H1 (cell line): ENCODE measurements at regions not wholly inside any gene's neighbourhood (a gene's known extent, or its start where the extent isn't known, plus 50 kb on each side); places are given as distances from the start of the nearest gene placed in this dataset.

Source experiments
- CTCF ChIA-PET: fragments of 300-600 bp; sonication (Branson Sonifier 250); formaldehyde crosslinking; loops from one replicate; lab custom pipeline; 2021; ENCODE audit not compliant: partially characterized antibody; lab: Charles Lee
- POLR2A ChIA-PET: fragments of 300-600 bp; sonication (Branson Sonifier 250); formaldehyde crosslinking; loops from one replicate; lab custom pipeline; 2021; ENCODE audit warnings: inconsistent platforms; ENCODE audit not compliant: partially characterized antibody; lab: Charles Lee
- DNase-seq, 2 experiments: peaks; one replicate each; pipeline versions ENCODE4 v3.0.0 to v3.0.0-alpha.2; 2010 to 2022; ENCODE audit warnings: low spot score in 2 of 2, low read depth in 1 of 2, mixed read lengths in 1 of 2
- FAIRE-seq: peaks from 2 replicates; lab custom pipeline; 2011; peaks lifted over from hg19 to GRCh38; lab: Jason Lieb, UNC
- H2AFZ ChIP-seq: 2 replicates; pipeline ENCODE4 v1.8.1; 2012; ENCODE audit warnings: low read length, inconsistent platforms
- H2AK5ac ChIP-seq: 2 replicates; pipeline ENCODE4 v1.6.1; 2013; ENCODE audit warnings: low read depth, low read length
- H2BK120ac ChIP-seq: replicated peaks from 2 replicates; pipeline ENCODE3; 2013; ENCODE audit warnings: low read depth, low read length, inconsistent platforms
- H2BK12ac ChIP-seq: 2 replicates; pipeline ENCODE4 v1.6.1; 2013; ENCODE audit warnings: low read depth, low read length
- H2BK15ac ChIP-seq: 2 replicates; pipeline ENCODE4 v1.6.1; 2013; ENCODE audit warnings: low read length
- H2BK20ac ChIP-seq: 2 replicates; pipeline ENCODE4 v1.6.1; 2013; ENCODE audit warnings: low read length
- H2BK5ac ChIP-seq: 2 replicates; pipeline ENCODE4 v1.6.1; 2013; ENCODE audit warnings: low read depth, low read length
- H3K14ac ChIP-seq: 2 replicates; pipeline ENCODE4 v1.6.1; 2013; ENCODE audit warnings: inconsistent platforms; ENCODE audit not compliant: insufficient read length
- H3K18ac ChIP-seq: 2 replicates; pipeline ENCODE4 v1.6.1; 2013; ENCODE audit warnings: low read length; ENCODE audit errors: extremely low read depth
- H3K23ac ChIP-seq: 2 replicates; pipeline ENCODE4 v1.6.1; 2013; ENCODE audit warnings: inconsistent platforms; ENCODE audit not compliant: insufficient read length
- H3K23me2 ChIP-seq: 2 replicates; pipeline ENCODE4 v1.6.1; 2013; ENCODE audit warnings: low read depth, low read length
- H3K27ac ChIP-seq: 2 replicates; pipeline ENCODE4 v1.6.1; 2011; ENCODE audit warnings: low read depth, low read length, inconsistent platforms
- H3K27me3 ChIP-seq, 4 experiments: replicated peaks in 1 of 4; 1 replicate in 1 of 4; 2 replicates in 3 of 4; pipeline versions ENCODE4 v1.6.1 to v1.8.1; 2011 to 2013; ENCODE audit warnings: low read length in 3 of 4, mild to moderate bottlenecking in 3 of 4, inconsistent platforms in 2 of 4, mixed read lengths in 2 of 4, moderate library complexity in 1 of 4; ENCODE audit not compliant: control insufficient read depth in 3 of 4, insufficient read depth in 3 of 4; ENCODE audit errors: extremely low read depth in 1 of 4
- H3K36me3 ChIP-seq, 4 experiments: 2 replicates each; pipeline versions ENCODE4 v1.6.1 to v1.8.1; 2011 to 2013; ENCODE audit warnings: mild to moderate bottlenecking in 4 of 4, low read length in 3 of 4, moderate library complexity in 2 of 4, control low read depth in 1 of 4, inconsistent platforms in 1 of 4; ENCODE audit not compliant: insufficient read depth in 4 of 4, control insufficient read depth in 2 of 4
- H3K4ac ChIP-seq: replicated peaks from 2 replicates; pipeline ENCODE3; 2013; ENCODE audit warnings: low read length, low read depth, mixed read lengths, inconsistent platforms; ENCODE audit not compliant: insufficient read length
- H3K4me1 ChIP-seq, 4 experiments: replicated peaks in 1 of 4; 1 replicate in 1 of 4; 2 replicates in 3 of 4; pipeline versions ENCODE4 v1.6.1 to v1.8.1; 2011 to 2013; ENCODE audit warnings: low read length in 3 of 4, inconsistent platforms in 2 of 4, mixed read lengths in 1 of 4; ENCODE audit not compliant: insufficient read depth in 4 of 4, control insufficient read depth in 3 of 4
- H3K4me2 ChIP-seq, 2 experiments: 2 replicates each; pipeline versions ENCODE4 v1.6.1 to v1.8.1; 2011 to 2013; ENCODE audit warnings: low read depth in 2 of 2, low read length in 2 of 2, control low read depth in 1 of 2, inconsistent platforms in 1 of 2, mild to moderate bottlenecking in 1 of 2; ENCODE audit not compliant: insufficient read depth in 1 of 2
- H3K4me3 ChIP-seq, 4 experiments: fragments of 200-600, 300-600 bp in 1 of 4; sonication (generic), shearing (Covaris generic), sonication (Bioruptor Twin) in 1 of 4; 2 replicates each; pipeline versions ENCODE4 v1.5.1 to v1.8.1; 2011 to 2016; ENCODE audit warnings: low read length in 4 of 4, low read depth in 3 of 4, control low read depth in 2 of 4, inconsistent platforms in 2 of 4, mild to moderate bottlenecking in 2 of 4, mixed read lengths in 1 of 4, moderate library complexity in 1 of 4; ENCODE audit not compliant: insufficient read depth in 2 of 4; ENCODE audit errors: extremely low read depth in 1 of 4
- H3K56ac ChIP-seq: replicated peaks from 2 replicates; pipeline ENCODE3; 2013; ENCODE audit warnings: low read depth, mild to moderate bottlenecking, mixed read lengths, low read length, inconsistent platforms; ENCODE audit not compliant: insufficient read length
- H3K79me1 ChIP-seq: 2 replicates; pipeline ENCODE4 v1.6.1; 2013; ENCODE audit warnings: low read depth, low read length, control low read depth
- H3K79me2 ChIP-seq, 2 experiments: 2 replicates each; pipeline versions ENCODE4 v1.6.1 to v1.8.1; 2012 to 2013; ENCODE audit warnings: low read length in 2 of 2, mild to moderate bottlenecking in 2 of 2, inconsistent platforms in 1 of 2; ENCODE audit not compliant: insufficient read depth in 2 of 2, control insufficient read depth in 1 of 2
- H3K9ac ChIP-seq, 4 experiments: replicated peaks in 1 of 4; 1 replicate in 1 of 4; 2 replicates in 3 of 4; pipeline versions ENCODE4 v1.6.1 to v1.8.1; 2011 to 2013; ENCODE audit warnings: low read depth in 3 of 4, low read length in 3 of 4, control low read depth in 2 of 4, mild to moderate bottlenecking in 2 of 4, moderate library complexity in 2 of 4, inconsistent platforms in 1 of 4; ENCODE audit errors: extremely low read depth in 1 of 4
- H3K9me3 ChIP-seq, 2 experiments: 2 replicates each; pipeline versions ENCODE4 v1.6.1 to v1.8.1; 2012 to 2013; ENCODE audit warnings: mild to moderate bottlenecking in 2 of 2, moderate library complexity in 2 of 2, control low read depth in 1 of 2, inconsistent platforms in 1 of 2, low read depth in 1 of 2, low read length in 1 of 2, mixed read lengths in 1 of 2; ENCODE audit not compliant: insufficient read depth in 2 of 2
- H4K20me1 ChIP-seq, 2 experiments: replicated peaks in 1 of 2; 2 replicates each; pipeline versions ENCODE3 to v1.8.1; 2011 to 2013; ENCODE audit warnings: inconsistent platforms in 2 of 2, low read length in 2 of 2, mild to moderate bottlenecking in 1 of 2; ENCODE audit not compliant: insufficient read depth in 2 of 2, control insufficient read depth in 1 of 2
- H4K5ac ChIP-seq: 2 replicates; pipeline ENCODE4 v1.6.1; 2013; ENCODE audit warnings: low read length, low read depth, mixed read lengths, inconsistent platforms; ENCODE audit not compliant: insufficient read length
- H4K8ac ChIP-seq: 2 replicates; pipeline ENCODE4 v1.8.0; 2013; ENCODE audit warnings: mild to moderate bottlenecking, moderate library complexity, low read length, inconsistent platforms; ENCODE audit not compliant: insufficient read depth; ENCODE audit errors: extremely low read depth
- H4K91ac ChIP-seq: replicated peaks from 2 replicates; pipeline ENCODE3; 2013; ENCODE audit warnings: low read length, mixed read lengths, inconsistent platforms; ENCODE audit not compliant: insufficient read length
- ASH2L ChIP-seq: fragments of 200-600, 300-600 bp; sonication (generic); IDR thresholded peaks from one replicate; pipeline ENCODE4 v1.7.1; 2017; ENCODE audit warnings: low read length
- CHD2 ChIP-seq: IDR thresholded peaks from 2 replicates; pipeline ENCODE4 v1.6.1; 2012; ENCODE audit warnings: low read length, improper control_type of control experiment
- EP300 ChIP-seq, 2 experiments: IDR thresholded peaks; 1 replicate in 1 of 2; 2 replicates in 1 of 2; pipeline ENCODE4 v1.6.1; 2011 to 2012; ENCODE audit warnings: low read depth in 2 of 2, low read length in 2 of 2, mild to moderate bottlenecking in 2 of 2, borderline replicate concordance in 1 of 2, inconsistent platforms in 1 of 2, moderate library complexity in 1 of 2
- FOSL1 ChIP-seq: IDR thresholded peaks from 2 replicates; pipeline ENCODE4 v1.6.1; 2011; ENCODE audit warnings: mild to moderate bottlenecking, low read depth, low read length, moderate library complexity; ENCODE audit not compliant: insufficient read depth
- JUN ChIP-seq: IDR thresholded peaks from 2 replicates; pipeline ENCODE4 v1.6.1; 2011; ENCODE audit warnings: low read depth, mild to moderate bottlenecking, improper control_type of control experiment, low read length
- KDM1A ChIP-seq: fragments of 200-600, 300-600 bp; sonication (generic); IDR thresholded peaks from 2 replicates; pipeline ENCODE4 v1.7.1; 2016; ENCODE audit warnings: mild to moderate bottlenecking, low read length, borderline replicate concordance
- KDM5A ChIP-seq: fragments of 200-600 bp; IDR thresholded peaks from 2 replicates; pipeline ENCODE4 v1.7.1; 2012; ENCODE audit warnings: mild to moderate bottlenecking, low read length, inconsistent platforms, mixed read lengths
- NANOG ChIP-seq: IDR thresholded peaks from 2 replicates; pipeline ENCODE4 v1.6.1; 2011; ENCODE audit warnings: low read length, low read depth, mild to moderate bottlenecking, inconsistent platforms; ENCODE audit not compliant: insufficient read depth, poor library complexity, severe bottlenecking
- NRF1 ChIP-seq: IDR thresholded peaks from 2 replicates; pipeline ENCODE4 v1.6.1; 2011; ENCODE audit warnings: mild to moderate bottlenecking, low read depth, low read length, improper control_type of control experiment
- SIX5 ChIP-seq: IDR thresholded peaks from 2 replicates; pipeline ENCODE4 v1.6.1; 2011; ENCODE audit warnings: mild to moderate bottlenecking, low read depth, low read length
- SRF ChIP-seq: IDR thresholded peaks from 2 replicates; pipeline ENCODE4 v1.6.1; 2011; ENCODE audit warnings: mild to moderate bottlenecking, low read depth, low read length, moderate library complexity
- SUZ12 ChIP-seq: fragments of 200-600 bp; sonication (generic); IDR thresholded peaks from 2 replicates; pipeline ENCODE4 v1.6.1; 2012; ENCODE audit warnings: mild to moderate bottlenecking, inconsistent platforms, low read length, moderate library complexity, mixed read lengths
- TAF1 ChIP-seq: IDR thresholded peaks from 2 replicates; pipeline ENCODE4 v1.6.1; 2011; ENCODE audit warnings: mild to moderate bottlenecking, low read depth, low read length
- WGBS, 2 experiments: shearing (Covaris generic) in 1 of 2; methylation state at CpG; one replicate each; pipeline versions ENCODE4 v1.1.6 to v1.1.7; 2013 to 2015; ENCODE audit warnings: low lambda C conversion rate in 2 of 2, mixed read lengths in 2 of 2, inconsistent platforms in 1 of 2, low coverage in 1 of 2, missing lambda C conversion rate in 1 of 2; ENCODE audit not compliant: insufficient replicate concordance in 2 of 2, insufficient coverage in 1 of 2, insufficient read length in 1 of 2; ENCODE audit errors: extremely low coverage in 1 of 2, missing lambda C conversion rate in 1 of 2; 5-methylcytosine and 5-hydroxymethylcytosine counted together
- TF ChIP-seq, protein P1 (sequence below): IDR thresholded peaks from 2 replicates; pipeline ENCODE4 v1.6.1; 2011; ENCODE audit warnings: low read depth, mild to moderate bottlenecking, low read length; ENCODE audit not compliant: insufficient read depth

DNA sequence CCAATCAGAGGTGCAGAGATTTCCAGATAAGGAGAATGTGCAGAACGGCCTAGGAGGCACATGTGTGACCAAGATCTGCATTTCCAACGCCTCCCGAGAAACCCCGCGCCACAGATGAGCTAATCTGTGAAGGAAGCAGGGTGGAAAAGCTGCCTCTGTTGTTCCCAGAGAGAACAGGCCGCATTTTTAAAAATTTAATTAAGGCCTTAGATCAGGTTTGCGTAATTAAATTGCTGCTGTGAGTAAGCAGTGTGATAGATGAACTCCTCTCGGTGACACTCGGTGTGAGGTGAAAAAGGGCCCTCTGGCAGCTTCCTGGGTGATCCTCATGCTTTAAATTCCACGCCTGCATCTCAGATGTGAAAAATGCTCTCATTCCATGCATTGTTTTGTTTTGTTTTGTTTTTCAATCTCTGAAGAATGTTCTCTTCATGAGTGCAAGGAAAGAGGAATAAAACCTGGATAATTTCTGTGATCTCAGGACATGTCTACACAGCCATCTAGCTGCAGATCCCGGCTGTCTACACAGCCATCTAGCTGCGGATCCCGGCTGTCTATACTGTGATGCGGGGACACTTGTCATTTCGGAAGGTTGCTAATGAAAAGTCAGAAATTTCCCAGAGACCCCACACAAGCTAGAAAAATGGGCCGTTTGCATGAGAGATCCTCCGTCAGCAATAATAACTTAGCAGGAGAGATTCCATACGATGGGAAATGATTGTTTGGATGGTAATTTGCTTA is 1398.9 kb downstream of the BRD1 start:
- H3K4me2 ChIP-seq: no peak overlapping the region
- CTCF ChIA-PET: no interaction called here
- no peak for DNase-seq
- TF ChIP-seq, protein P1, sequence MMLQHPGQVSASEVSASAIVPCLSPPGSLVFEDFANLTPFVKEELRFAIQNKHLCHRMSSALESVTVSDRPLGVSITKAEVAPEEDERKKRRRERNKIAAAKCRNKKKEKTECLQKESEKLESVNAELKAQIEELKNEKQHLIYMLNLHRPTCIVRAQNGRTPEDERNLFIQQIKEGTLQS: no peak
- TF ChIP-seq JUN (no peak), SRF (no peak), SIX5 (no peak), NANOG (no peak), ASH2L (no peak), KDM5A (no peak), FOSL1 (no peak), TAF1 (no peak), KDM1A (no peak), CHD2 (no peak), NRF1 (no peak), SUZ12 (no peak), EP300 (IDR thresholded peaks at IDR 0.05; ENCODE audit: borderline replicate concordance in 1 of 2, low read depth in 2 of 2, low read length in 2 of 2) (no peak)

More for the DNA sequence above, 1398.9 kb downstream of the BRD1 start:
- no peaks in the 10 kb centered on the region for H4K20me1 ChIP-seq
- no peak for FAIRE-seq
- H4K5ac ChIP-seq: no peak overlapping the region
- no peaks in the 10 kb centered on the region for H3K27me3 ChIP-seq
- no peaks in the 10 kb centered on the region for H3K9me3 ChIP-seq
- no peaks in the 10 kb centered on the region; a peak in 1 of 7 replicates for H3K4me1 ChIP-seq
- H4K8ac ChIP-seq: no peak overlapping the region
- no peak overlapping the region for H2AFZ ChIP-seq
- H2BK15ac ChIP-seq: no peak overlapping the region
- H4K91ac ChIP-seq: no peak overlapping the region
- no peaks in the 10 kb centered on the region for H3K79me2 ChIP-seq
- H2BK120ac ChIP-seq: no peak overlapping the region
- no peak overlapping the region for H3K27ac ChIP-seq
- no peak overlapping the region for H3K56ac ChIP-seq
- H3K9ac ChIP-seq: no peak overlapping the region
- no peak overlapping the region for H2BK5ac ChIP-seq
- POLR2A ChIA-PET: no interaction called here
- no peak overlapping the region for H3K18ac ChIP-seq
- no peak overlapping the region for H3K4me3 ChIP-seq
- H3K23ac ChIP-seq: no peak overlapping the region
- H3K36me3 ChIP-seq: no peaks in the 10 kb centered on the region
- no peaks in the 10 kb centered on the region for H3K23me2 ChIP-seq
- H2BK12ac ChIP-seq: no peak overlapping the region
- no peak overlapping the region for H3K14ac ChIP-seq
- WGBS, 2 experiments: 82% methylated on average over 18 of the region's 18 CpGs; no CpG with 5 or more reads in 1 of the 2 experiments
- H2AK5ac ChIP-seq: no peak overlapping the region
- H3K79me1 ChIP-seq: no peaks in the 10 kb centered on the region
- H2BK20ac ChIP-seq: no peak overlapping the region
- H3K4ac ChIP-seq: no peak overlapping the region
